Progenitor cell of endocrine pancreas (in vitro differentiated cells): ENCODE measurements at regions not wholly inside any gene's neighbourhood (a gene's known extent, or its start where the extent isn't known, plus 50 kb on each side); places are given as distances from the start of the nearest gene placed in this dataset.
"Not testable (repeated sequence)": the region's sequence is repeated elsewhere in the genome, so short reads cannot be mapped to it uniquely, and the experiment has no call there.

Experiments used
- DNase-seq: peaks from one replicate; pipeline ENCODE4 v3.0.0; 2021; ENCODE audit warnings: low spot score; ENCODE audit not compliant: unreplicated experiment
- H3K27ac Mint-ChIP-seq: 2 replicates; pipeline ENCODE4 v1.8.0; 2021; ENCODE audit warnings: mild to moderate bottlenecking, moderate library complexity, mixed read lengths
- H3K27me3 Mint-ChIP-seq: 2 replicates; pipeline ENCODE4 v1.8.0; 2021; ENCODE audit warnings: mixed read lengths
- H3K36me3 Mint-ChIP-seq: 2 replicates; pipeline ENCODE4 v1.8.0; 2022; ENCODE audit warnings: mixed read lengths; ENCODE audit not compliant: insufficient read depth
- H3K4me1 Mint-ChIP-seq: 2 replicates; pipeline ENCODE4 v1.8.0; 2021; ENCODE audit warnings: low read depth, mixed read lengths
- H3K4me3 Mint-ChIP-seq: 2 replicates; pipeline ENCODE4 v1.8.0; 2021; ENCODE audit warnings: low read depth, mild to moderate bottlenecking, moderate library complexity, mixed read lengths
- H3K9me3 Mint-ChIP-seq: 2 replicates; pipeline ENCODE4 v1.8.0; 2021; ENCODE audit warnings: low read depth, mixed read lengths
- CTCF ChIP-seq: fragments of 200-600 bp; sonication (generic); IDR thresholded peaks from one replicate; pipeline ENCODE4 v1.5.0; 2021; ENCODE audit warnings: antibody characterized with exemption, mild to moderate bottlenecking; ENCODE audit not compliant: unreplicated experiment

- DNase-seq: no peak
- Mint-ChIP-seq H3K27ac (no peak overlapping the region), H3K4me3 (no peak overlapping the region), H3K27me3 (no peaks in the 10 kb centered on the region), H3K36me3 (peaks cover 4% of the 10 kb centered on the region), H3K4me1 (peaks cover 14% of the 10 kb centered on the region), H3K9me3 (peaks cover 8% of the 10 kb centered on the region)
- no peak for TF ChIP-seq CTCF
Measured at GRCh38 chr3:69660631-69661030, 78.6 kb upstream of the MITF start.

- TF ChIP-seq CTCF: no peak
- Mint-ChIP-seq H3K4me3 (no peak overlapping the region), H3K4me1 (peaks cover 4% of the 10 kb centered on the region), H3K27me3 (no peaks in the 10 kb centered on the region), H3K36me3 (peaks cover 4% of the 10 kb centered on the region), H3K9me3 (peaks cover 8% of the 10 kb centered on the region), H3K27ac (no peak overlapping the region)
- DNase-seq: no peak
Measured at GRCh38 chr3:69659180-69659910, 79.9 kb upstream of the MITF start.

GRCh38 chr3:69658514-69659140 is 80.6 kb upstream of the MITF start:
- no peak for DNase-seq
- no peak overlapping the region for H3K27ac Mint-ChIP-seq
- H3K27me3 Mint-ChIP-seq: no peaks in the 10 kb centered on the region
- peaks cover 8% of the 10 kb centered on the region for H3K9me3 Mint-ChIP-seq
- H3K4me3 Mint-ChIP-seq: no peak overlapping the region
- H3K4me1 Mint-ChIP-seq: peaks cover 5% of the 10 kb centered on the region
- no peak for TF ChIP-seq CTCF
- H3K36me3 Mint-ChIP-seq: peaks cover 4% of the 10 kb centered on the region

GRCh38 chr3:69657030-69657429 is 82.2 kb upstream of the MITF start:
- H3K27me3 Mint-ChIP-seq, H3K27ac Mint-ChIP-seq, H3K9me3 Mint-ChIP-seq, H3K36me3 Mint-ChIP-seq, DNase-seq, H3K4me1 Mint-ChIP-seq, H3K4me3 Mint-ChIP-seq: not testable (repeated sequence)

GRCh38 chr3:69651765-69652164 is 87.5 kb upstream of the MITF start:
- H3K27me3 Mint-ChIP-seq: no peaks in the 10 kb centered on the region
- no peaks in the 10 kb centered on the region for H3K36me3 Mint-ChIP-seq
- DNase-seq: no peak
- no peak overlapping the region for H3K4me3 Mint-ChIP-seq
- no peak for TF ChIP-seq CTCF
- peaks cover 2% of the 10 kb centered on the region for H3K4me1 Mint-ChIP-seq
- no peak overlapping the region for H3K27ac Mint-ChIP-seq
- no peaks in the 10 kb centered on the region for H3K9me3 Mint-ChIP-seq

- Mint-ChIP-seq H3K4me3 (no peak overlapping the region), H3K36me3 (no peaks in the 10 kb centered on the region), H3K4me1 (peaks cover 2% of the 10 kb centered on the region), H3K9me3 (no peaks in the 10 kb centered on the region), H3K27me3 (no peaks in the 10 kb centered on the region), H3K27ac (no peak overlapping the region)
- no peak for DNase-seq
- TF ChIP-seq CTCF: no peak
Measured at GRCh38 chr3:69650066-69650419, 89.2 kb upstream of the MITF start.
